K562 (cell line): ENCODE measurements at regions not wholly inside any gene's neighbourhood (a gene's known extent, or its start where the extent isn't known, plus 50 kb on each side); places are given as distances from the start of the nearest gene placed in this dataset.
"Not testable (repeated sequence)": the region's sequence is repeated elsewhere in the genome, so short reads cannot be mapped to it uniquely, and the experiment has no call there.

Source experiments
- ATAC-seq: fragments of 200-7000 bp; cut with Tn5 transposase; 3 replicates; pipeline ENCODE4 v1.9.1; 2020; ENCODE audit warnings: moderate library complexity
- BruUV-seq: library from RNA; stranded (reverse); fragments of 400-500 nt; replicated peaks from 2 replicates; lab custom pipeline; 2021; lab: Mats Ljungman, UMichigan
- CTCF ChIA-PET: fragments of 300-600 bp; formaldehyde crosslinking; extraction: SDS; loops from one replicate; lab custom pipeline; 2021; ENCODE audit warnings: low intra/inter-chr PET ratio; lab: Yijun Ruan, JAX
- POLR2A ChIA-PET: fragments of 300-600, 350-650 bp; sonication (Branson Sonifier 250); formaldehyde crosslinking; extraction: SDS; loops from one replicate; lab custom pipeline; 2021; ENCODE audit warnings: antibody characterized with exemption, inconsistent platforms; lab: Yijun Ruan, JAX
- DNase-seq, 4 experiments: peaks; one replicate each; pipeline versions ENCODE4 v3.0.0 to v3.0.0-alpha.2; 2011 to 2018; ENCODE audit warnings: low spot score in 3 of 4, mixed read lengths in 3 of 4; ENCODE audit errors: extremely low read depth in 1 of 4
- FAIRE-seq: peaks from 2 replicates; lab custom pipeline; 2011; peaks lifted over from hg19 to GRCh38; lab: Jason Lieb, UNC
- H2AFZ ChIP-seq: 2 replicates; pipeline ENCODE4 v1.6.0; 2011; ENCODE audit warnings: low read depth, low read length, control low read depth, inconsistent platforms
- H3K27ac ChIP-seq: fragments of 200-600 bp; 3 replicates; pipeline ENCODE4 v1.8.0; 2011; ENCODE audit warnings: low read depth, mild to moderate bottlenecking, control low read depth, inconsistent platforms, low read length, moderate library complexity, mixed read lengths; ENCODE audit errors: extremely low read depth
- H3K27me3 ChIP-seq, 2 experiments: fragments of 300-600 bp in 1 of 2; 2 replicates in 1 of 2; 3 replicates in 1 of 2; pipeline versions ENCODE4 v1.6.0 to v1.8.0; 2011; ENCODE audit warnings: inconsistent platforms in 2 of 2, low read length in 2 of 2, mild to moderate bottlenecking in 1 of 2, mixed read lengths in 1 of 2, moderate library complexity in 1 of 2; ENCODE audit not compliant: control insufficient read depth in 2 of 2, insufficient read depth in 2 of 2
- H3K36me3 ChIP-seq: fragments of 300-600 bp; 3 replicates; pipeline ENCODE4 v1.8.0; 2011; ENCODE audit warnings: mild to moderate bottlenecking, low read length, inconsistent platforms; ENCODE audit not compliant: control insufficient read depth, insufficient read depth
- H3K4me1 ChIP-seq, 2 experiments: fragments of 200-600 bp in 1 of 2; replicated peaks in 1 of 2; 2 replicates in 1 of 2; 3 replicates in 1 of 2; pipeline versions ENCODE4 v1.5.1 to v1.8.0; 2011; ENCODE audit warnings: inconsistent platforms in 2 of 2, low read length in 2 of 2, mild to moderate bottlenecking in 1 of 2, mixed read lengths in 1 of 2, moderate library complexity in 1 of 2; ENCODE audit not compliant: control insufficient read depth in 2 of 2, insufficient read depth in 2 of 2
- H3K4me2 ChIP-seq: 2 replicates; pipeline ENCODE4 v1.6.1; 2011; ENCODE audit warnings: low read length, control low read depth, inconsistent platforms, mixed read lengths; ENCODE audit not compliant: insufficient read depth
- H3K4me3 ChIP-seq: fragments of 200-600 bp; sonication (generic), shearing (Covaris generic); 2 replicates; pipeline ENCODE4 v1.5.1; 2016; ENCODE audit warnings: control low read depth, inconsistent platforms
- H3K79me2 ChIP-seq: fragments of 200-600 bp; 3 replicates; pipeline ENCODE4 v1.8.0; 2011; ENCODE audit warnings: low read length, inconsistent platforms; ENCODE audit not compliant: control insufficient read depth, insufficient read depth
- H3K9ac ChIP-seq, 2 experiments: 2 replicates each; pipeline versions ENCODE4 v1.6.0 to v1.6.1; 2011; ENCODE audit warnings: low read depth in 2 of 2, low read length in 2 of 2, control low read depth in 1 of 2, inconsistent platforms in 1 of 2, mild to moderate bottlenecking in 1 of 2, mixed read lengths in 1 of 2; ENCODE audit not compliant: insufficient read depth in 1 of 2
- H3K9me1 ChIP-seq: one replicate; pipeline ENCODE4 v1.6.0; 2011; ENCODE audit warnings: inconsistent platforms, mild to moderate bottlenecking, low read length, moderate library complexity; ENCODE audit not compliant: control insufficient read depth, insufficient read depth
- H3K9me3 ChIP-seq: replicated peaks from 2 replicates; pipeline ENCODE4 v1.5.1; 2011; ENCODE audit warnings: low read depth, low read length, inconsistent platforms; ENCODE audit not compliant: control insufficient read depth, insufficient read depth
- H4K20me1 ChIP-seq: replicated peaks from 2 replicates; pipeline ENCODE4 v1.6.1; 2011; ENCODE audit warnings: low read length, inconsistent platforms, mixed read lengths; ENCODE audit not compliant: control insufficient read depth, insufficient read depth
- WGBS: fragments of 100-300 bp; shearing (Covaris generic); methylation state at CpG from one replicate; pipeline ENCODE4 v1.1.6; 2016; ENCODE audit warnings: low coverage, mixed read lengths; ENCODE audit not compliant: insufficient coverage; ENCODE audit errors: missing lambda C conversion rate; 5-methylcytosine and 5-hydroxymethylcytosine counted together
- in situ Hi-C: fragments of 300-500 bp; cut with MboI; formaldehyde crosslinking; loops from 4 replicates; pipeline ENCODE4 v1.15.0; 2018; ENCODE audit warnings: inconsistent platforms, mixed read lengths
- intact Hi-C: fragments of 100-400 bp; cut with micrococcal nuclease; formaldehyde crosslinking; loops from 2 replicates; pipeline ENCODE4 v1.14.2; 2022

DNA sequence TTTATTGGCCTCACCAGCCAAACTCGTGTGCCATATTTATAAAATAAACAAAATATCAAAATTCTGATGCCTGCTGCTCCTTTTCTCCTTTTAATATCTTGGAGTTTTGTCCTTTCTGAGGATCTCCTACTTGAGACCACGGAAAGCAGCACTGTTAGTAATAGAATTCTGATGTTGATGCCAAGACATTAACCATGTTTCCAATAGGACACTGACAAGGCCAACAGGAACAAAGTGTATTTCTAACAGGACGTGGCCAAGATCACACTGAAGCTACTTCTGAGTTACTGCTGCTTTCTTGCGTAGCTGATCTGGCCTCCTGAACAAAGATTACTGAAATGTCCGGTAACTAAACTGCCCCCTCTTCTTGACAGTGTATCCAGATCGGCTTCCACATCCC, 848.5 kb downstream of the TTLL7 start:
- DNase-seq, ATAC-seq, in situ Hi-C loops, BruUV-seq, CTCF ChIA-PET, H3K79me2 ChIP-seq, H3K4me3 ChIP-seq, intact Hi-C loops, H4K20me1 ChIP-seq, H3K36me3 ChIP-seq, H3K9me3 ChIP-seq, H3K27me3 ChIP-seq, FAIRE-seq, H3K27ac ChIP-seq, POLR2A ChIA-PET, H2AFZ ChIP-seq, H3K9me1 ChIP-seq, H3K9ac ChIP-seq, H3K4me1 ChIP-seq, H3K4me2 ChIP-seq: not testable (repeated sequence)
- 0% methylated on average over 6 of the region's 6 CpGs for WGBS

DNA sequence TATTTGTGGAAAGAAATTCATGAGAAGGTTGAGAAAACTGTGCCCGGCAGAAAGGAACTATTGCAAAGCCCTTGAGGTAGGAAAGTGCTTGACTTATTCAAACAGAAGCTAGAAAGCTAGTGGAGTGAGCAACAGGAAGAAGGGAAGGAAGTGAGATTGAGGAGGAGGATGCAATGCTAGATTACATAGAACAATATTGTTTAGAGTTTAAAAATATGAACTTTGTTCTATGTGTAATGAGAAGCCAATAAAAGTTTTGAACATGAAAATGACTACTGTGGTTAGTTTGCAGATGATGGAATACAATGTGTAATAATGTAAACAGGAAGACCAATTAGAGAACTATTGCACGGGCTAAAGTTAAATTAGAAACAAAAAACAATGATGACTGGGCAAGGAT, 853.1 kb downstream of the TTLL7 start:
- BruUV-seq, FAIRE-seq, H3K4me3 ChIP-seq, H3K36me3 ChIP-seq, H2AFZ ChIP-seq, H3K27me3 ChIP-seq, H3K4me1 ChIP-seq, H3K9me3 ChIP-seq, DNase-seq, POLR2A ChIA-PET, H3K9me1 ChIP-seq, intact Hi-C loops, H3K79me2 ChIP-seq, ATAC-seq, H3K4me2 ChIP-seq, CTCF ChIA-PET, H4K20me1 ChIP-seq, H3K27ac ChIP-seq, H3K9ac ChIP-seq, in situ Hi-C loops: not testable (repeated sequence)
- WGBS: 0% methylated on average over 1 of the region's 2 CpGs

DNA sequence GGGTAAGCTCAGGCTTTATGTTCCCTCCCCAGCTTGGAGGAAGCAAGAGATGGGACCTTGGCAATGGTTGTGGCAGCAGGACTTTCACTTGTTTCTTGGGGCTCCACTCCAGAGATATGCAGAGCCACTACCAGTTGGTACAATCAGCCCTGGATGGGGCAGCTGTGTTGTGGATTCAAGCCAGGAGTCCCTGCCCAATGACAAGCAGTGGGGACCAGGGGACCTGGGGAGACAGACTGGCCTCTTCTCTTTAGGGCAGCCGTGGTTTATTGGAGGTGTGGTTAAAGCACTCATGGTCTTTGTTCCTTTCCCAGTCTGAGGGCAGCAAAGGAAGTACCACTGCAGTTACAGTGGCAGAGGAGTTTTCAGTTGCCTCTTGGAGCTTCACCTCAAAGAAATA, 856.1 kb downstream of the TTLL7 start:
- H3K79me2 ChIP-seq, H3K9ac ChIP-seq, H3K4me1 ChIP-seq, H3K4me3 ChIP-seq, H2AFZ ChIP-seq, in situ Hi-C loops, intact Hi-C loops, H3K27me3 ChIP-seq, FAIRE-seq, H4K20me1 ChIP-seq, H3K27ac ChIP-seq, DNase-seq, POLR2A ChIA-PET, H3K9me3 ChIP-seq, H3K9me1 ChIP-seq, H3K36me3 ChIP-seq, ATAC-seq, BruUV-seq, H3K4me2 ChIP-seq, CTCF ChIA-PET: not testable (repeated sequence)
- WGBS: 0% methylated on average over 1 of the region's 1 CpG

DNA sequence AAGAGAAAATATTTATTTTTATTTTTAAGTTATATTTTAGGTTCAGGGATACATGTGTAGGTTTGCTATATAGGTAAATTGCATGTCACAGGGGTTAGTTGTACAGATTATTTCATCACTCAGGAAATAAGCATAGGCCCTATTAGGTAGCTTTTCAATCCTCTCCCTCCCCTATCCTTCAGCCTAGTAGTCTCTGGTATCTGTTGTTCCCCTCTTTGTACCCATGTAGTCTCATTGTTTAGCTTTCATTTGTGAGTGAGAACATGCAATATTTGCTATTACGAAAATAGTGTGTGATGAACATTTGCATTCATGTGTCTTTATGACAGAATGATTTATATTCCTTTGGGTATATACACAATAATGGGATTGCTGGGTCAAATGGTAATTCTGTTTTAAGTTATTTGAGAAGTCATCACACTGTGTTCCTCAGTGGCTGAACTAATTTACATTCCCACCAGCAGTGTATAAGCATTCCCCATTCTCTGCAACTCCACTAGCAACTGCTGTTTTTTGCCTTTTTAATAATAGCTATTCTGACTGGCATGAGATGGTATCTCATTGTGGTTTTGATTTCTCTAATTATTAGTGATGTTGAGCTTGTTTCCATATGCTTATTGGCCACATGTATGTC, 863.3 kb downstream of the TTLL7 start:
- DNase-seq, FAIRE-seq, H3K36me3 ChIP-seq, POLR2A ChIA-PET, H4K20me1 ChIP-seq, H2AFZ ChIP-seq, H3K4me1 ChIP-seq, H3K9ac ChIP-seq, ATAC-seq, BruUV-seq, H3K79me2 ChIP-seq, intact Hi-C loops, H3K27ac ChIP-seq, H3K4me2 ChIP-seq, H3K9me3 ChIP-seq, H3K27me3 ChIP-seq, H3K4me3 ChIP-seq, H3K9me1 ChIP-seq, in situ Hi-C loops, CTCF ChIA-PET: not testable (repeated sequence)
- 0% methylated on average over 1 of the region's 1 CpG for WGBS
